Stimulated activated CD8-positive, alpha-beta memory T cell treated with anti-CD3 and anti-CD28 coated beads, Interleukin-4, amount 100 ng/mL, for 1 hour (primary cell): ENCODE measurements at regions not wholly inside any gene's neighbourhood (a gene's known extent, or its start where the extent isn't known, plus 50 kb on each side); places are given as distances from the start of the nearest gene placed in this dataset.
"Not testable (repeated sequence)": the region's sequence is repeated elsewhere in the genome, so short reads cannot be mapped to it uniquely, and the experiment has no call there.

Source experiments
- DNase-seq, 2 donors: peaks; one replicate each; pipeline ENCODE4 v3.0.0-alpha.2; 2020; ENCODE audit warnings: low read depth in 2 of 2, low spot score in 1 of 2

DNA sequence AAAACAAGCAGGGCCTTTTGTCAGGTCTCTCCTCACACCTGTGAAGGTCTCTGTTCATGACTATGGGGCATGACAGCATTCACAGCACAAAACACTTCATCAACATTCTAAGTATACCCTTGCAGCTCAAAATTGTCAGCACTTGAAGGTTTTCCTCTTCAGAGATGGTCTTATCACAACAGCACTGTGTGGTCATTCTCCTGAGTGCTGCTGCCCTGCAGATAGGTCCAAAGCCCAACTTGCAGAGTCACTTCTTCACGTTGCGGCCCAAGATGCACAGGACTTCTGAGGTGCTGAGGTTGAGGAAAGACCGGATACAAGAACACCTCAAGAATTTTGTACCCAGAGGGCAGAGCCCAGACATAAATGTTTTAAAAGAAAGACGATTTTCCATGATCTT, 574.5 kb downstream of the UQCRFS1 start:
- DNase-seq = no peak

DNA sequence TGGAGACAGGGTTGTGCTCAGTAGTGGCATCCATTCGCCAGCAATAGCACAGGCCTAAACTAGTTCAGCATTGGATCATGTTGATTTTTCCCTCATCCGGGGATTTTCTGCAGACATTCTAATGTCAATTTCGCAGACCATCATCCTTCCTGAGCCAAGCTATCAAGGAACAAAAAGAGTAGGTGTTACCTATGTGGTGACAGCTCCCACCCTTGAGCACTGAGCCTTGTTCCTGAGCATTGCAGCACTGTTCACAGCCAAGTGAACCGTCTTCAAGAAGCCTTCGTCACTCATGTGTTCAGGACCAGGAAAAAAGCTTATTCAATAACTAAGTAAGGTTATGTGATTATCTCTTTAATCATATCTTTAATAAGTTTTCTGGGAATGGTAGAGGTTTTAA, 576.2 kb downstream of the UQCRFS1 start:
- no peak for DNase-seq

DNA sequence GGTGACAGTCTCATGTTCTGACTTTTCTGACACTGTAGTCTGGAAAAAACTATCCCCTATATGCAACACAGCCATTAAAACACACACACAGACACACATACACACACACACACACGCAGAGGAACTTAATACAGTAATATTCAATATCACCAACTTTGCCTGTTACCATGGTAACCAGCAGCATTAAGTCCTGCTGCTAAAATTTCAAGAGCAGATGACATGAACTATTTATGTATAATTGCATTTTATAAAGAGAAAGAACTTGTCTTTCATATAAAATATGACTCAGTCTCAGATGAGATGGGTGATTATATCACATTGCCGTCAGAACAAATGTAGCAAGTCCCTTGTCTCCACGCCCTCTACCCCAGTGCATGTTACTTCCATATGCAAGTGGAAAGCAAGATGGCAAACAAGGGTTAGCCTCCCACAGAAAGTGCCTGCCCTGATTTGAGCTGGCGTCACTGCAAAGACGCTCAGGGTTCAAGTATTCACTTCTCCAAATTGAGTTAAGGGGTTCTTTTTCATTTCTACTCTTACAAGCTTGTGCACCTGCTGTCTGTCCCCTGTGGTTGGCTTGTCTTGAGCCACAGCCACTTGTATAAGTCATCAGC, 576.8 kb downstream of the UQCRFS1 start:
- DNase-seq = no peak

DNA sequence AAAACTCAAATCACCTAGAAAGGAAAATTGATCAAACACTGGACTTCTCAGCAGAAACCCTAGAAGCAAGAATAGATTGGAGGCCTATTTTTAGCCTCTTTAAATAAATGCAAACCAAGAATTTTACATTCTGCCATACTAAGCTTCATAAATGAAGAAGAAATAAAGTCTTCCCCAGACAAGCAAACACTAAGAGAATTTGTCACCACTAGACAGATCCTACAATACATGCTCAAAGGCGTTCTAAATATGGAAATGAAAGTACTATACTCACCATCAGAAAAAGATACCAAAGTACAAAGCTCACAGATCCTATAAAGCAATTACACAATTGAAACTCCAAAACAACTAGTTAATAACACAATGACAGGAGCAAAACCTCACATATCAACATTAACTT, 578.1 kb downstream of the UQCRFS1 start:
- no peak for DNase-seq

- no peak for DNase-seq
Measured at GRCh38 chr19:28634019-28634328, 579.0 kb downstream of the UQCRFS1 start.

GRCh38 chr19:28633319-28634018, 579.5 kb downstream of the UQCRFS1 start:
- DNase-seq = peak in 1 of 2 donors; percentile 7

DNA sequence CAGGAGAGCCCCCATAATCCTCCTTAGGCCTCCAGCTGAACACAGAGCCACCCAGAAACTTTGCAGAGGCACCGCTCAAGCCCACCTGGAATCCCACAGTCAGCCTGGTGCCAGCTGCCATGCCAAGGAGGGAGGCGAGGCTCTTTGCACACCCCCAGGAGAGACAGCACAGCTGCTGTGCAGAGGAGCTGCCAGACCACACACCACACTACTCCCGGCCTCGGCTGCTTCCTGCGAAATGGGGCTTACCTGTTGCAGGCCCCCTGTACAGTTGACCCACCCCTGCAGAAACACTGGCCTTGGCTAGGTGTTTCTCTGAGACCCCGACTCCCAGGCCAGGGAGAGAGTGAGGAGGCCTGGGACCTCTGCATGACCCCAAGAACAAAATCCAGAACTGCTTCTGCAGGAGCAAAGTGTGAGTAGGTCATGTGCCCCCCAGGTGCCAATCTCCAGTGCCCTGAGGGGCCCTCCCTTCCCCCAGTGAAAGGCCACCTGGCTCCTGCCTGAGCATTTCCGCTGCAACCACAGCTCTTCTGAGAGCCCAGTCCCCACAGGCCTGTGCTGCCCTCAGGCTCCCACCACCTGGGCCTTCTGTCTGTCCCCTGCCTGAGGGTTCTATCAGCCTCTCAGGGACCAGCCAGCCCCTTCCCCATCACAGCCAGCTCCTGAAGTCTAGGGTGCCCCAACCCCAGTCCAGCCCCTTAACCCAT, 580.4 kb downstream of the UQCRFS1 start:
- DNase-seq = no peak

DNA sequence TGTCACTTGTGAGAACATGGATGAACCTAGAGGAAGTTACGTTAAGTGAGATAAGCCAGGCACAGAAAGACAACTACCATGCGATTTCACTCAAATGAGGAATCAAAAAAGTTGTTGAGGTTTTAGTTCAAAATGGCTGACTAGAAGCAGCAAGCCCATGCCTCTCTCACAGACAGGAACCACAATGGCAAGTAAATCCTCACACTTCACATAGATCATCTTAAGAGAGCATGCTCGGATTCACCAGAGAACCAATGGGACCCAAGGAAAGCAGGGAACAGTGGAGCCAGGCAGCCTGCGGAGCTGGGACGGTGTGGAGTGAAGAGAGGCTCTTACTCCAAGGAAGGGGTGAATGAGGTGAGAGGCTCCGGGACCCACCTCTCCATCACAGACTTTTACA, 581.0 kb downstream of the UQCRFS1 start:
- DNase-seq = no peak

DNA sequence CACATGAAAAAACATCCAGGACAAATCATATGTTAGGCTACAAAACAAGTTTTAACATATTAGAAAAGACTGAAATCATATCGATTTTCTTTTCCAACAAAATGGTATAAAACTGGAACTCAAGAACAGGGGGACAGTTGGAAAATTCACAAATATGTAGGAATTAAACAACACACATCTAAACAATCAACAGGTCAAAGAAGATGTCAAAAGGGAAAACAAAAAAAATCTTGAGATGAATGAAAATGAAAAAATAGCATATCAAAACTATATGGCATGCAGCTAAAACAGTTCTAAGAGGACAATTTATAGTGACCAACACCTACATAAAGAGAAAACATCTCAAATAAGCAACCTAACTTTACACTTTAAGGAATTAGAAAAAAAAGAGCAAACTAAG, 585.3 kb downstream of the UQCRFS1 start:
- no peak for DNase-seq

- not testable (repeated sequence) for DNase-seq
Measured at GRCh38 chr19:28626407-28626806, 586.5 kb downstream of the UQCRFS1 start.

- DNase-seq = no peak
Measured at GRCh38 chr19:28619816-28620429, 593.0 kb downstream of the UQCRFS1 start.

DNA sequence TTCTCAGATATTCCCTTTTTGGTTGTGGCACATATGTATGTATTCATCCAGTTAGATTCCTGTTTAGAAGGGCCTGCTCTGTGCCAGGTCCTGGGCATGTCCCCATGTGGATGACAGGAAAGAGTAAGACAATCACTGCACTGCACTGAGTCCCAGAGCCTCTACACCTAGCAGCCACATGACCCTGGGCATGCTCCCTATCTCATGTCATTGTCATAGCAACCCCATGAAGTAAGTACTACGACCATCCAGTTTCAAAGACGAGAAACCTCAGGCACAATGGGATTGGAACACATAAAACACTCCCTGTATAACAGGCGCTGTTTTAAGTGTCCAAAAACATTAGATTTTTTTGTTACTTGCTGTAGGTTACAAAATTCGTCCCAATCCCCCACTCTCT, 594.4 kb downstream of the UQCRFS1 start:
- DNase-seq = no peak

GRCh38 chr19:28615966-28616365, 597.0 kb downstream of the UQCRFS1 start:
- no peak for DNase-seq

GRCh38 chr19:28615546-28615916, 597.4 kb downstream of the UQCRFS1 start:
- DNase-seq = no peak

DNA sequence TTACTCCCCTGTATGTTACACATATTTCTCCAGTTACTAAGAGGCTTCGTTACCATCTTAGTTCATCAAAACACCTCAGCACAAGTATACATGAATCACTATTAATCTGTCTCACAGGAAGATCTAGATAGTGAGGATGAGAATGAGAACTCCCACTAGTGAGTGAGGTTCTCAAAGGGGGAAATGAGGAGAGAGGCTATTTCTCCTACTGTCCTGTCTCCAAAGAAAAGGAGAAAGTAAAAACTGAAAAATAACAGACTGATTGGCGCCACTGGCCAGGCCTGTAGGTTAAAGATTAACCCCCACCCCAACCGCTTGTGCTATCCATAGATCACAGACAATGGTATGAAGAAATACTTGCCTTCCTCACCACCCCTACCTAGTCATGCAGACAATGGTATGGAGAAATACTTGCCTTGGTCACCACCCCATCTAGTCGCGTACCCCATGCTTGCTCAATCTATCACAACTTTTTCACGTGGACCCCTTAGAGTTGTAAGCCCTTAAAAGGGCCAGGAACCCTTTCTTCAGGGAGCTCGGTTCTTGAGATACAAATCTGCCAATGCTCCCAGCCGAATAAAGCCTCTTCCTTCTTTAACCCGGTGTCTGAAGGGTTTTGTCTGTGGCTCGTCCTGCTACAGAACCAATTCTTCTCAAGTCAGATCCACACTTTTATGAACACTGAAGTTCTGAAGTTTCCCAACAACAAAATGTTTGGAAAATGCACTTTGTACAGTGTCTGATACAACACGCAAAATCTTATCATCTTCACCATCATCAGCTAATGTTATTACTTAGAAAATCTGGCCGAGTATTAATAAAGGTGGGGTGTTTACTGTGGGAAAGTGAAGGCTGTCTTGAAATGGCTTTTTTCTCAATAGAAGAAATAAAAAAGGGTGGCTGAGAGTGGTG, 598.1 kb downstream of the UQCRFS1 start:
- no peak for DNase-seq

- DNase-seq = no peak
Measured at GRCh38 chr19:28612275-28612769, 600.6 kb downstream of the UQCRFS1 start.

DNA sequence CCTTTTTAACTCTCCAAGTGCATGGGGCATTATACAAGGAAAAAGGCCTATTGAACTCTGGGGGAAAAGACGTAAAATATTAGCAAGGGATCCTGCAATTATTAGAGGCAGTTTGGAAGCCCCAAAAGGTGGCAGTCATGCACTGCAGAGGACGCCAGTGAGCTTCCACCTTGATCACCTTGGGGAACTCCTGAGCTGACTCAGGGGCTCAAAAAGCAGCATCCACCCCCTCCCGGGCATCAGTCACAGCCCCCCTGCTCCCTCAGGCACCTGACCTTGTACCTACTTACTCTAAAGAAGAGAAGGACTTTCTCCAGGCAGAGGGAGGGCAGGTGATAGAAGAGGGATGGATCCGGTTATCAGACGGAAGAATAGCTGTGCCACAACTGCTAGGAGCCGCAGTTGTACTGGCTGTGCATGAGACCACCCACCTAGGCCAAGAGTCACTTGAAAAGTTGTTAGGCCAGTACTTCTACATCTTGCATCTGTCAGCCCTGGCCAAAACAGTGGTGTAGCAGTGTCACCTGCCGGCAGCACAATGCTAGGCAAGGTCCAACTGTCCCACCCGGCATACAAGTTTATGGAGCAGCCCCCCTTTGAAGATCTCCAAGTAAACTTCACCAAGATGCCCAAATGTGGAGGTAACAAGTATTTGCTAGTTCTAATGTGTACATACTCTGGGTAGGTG, 601.6 kb downstream of the UQCRFS1 start:
- not testable (repeated sequence) for DNase-seq

DNA sequence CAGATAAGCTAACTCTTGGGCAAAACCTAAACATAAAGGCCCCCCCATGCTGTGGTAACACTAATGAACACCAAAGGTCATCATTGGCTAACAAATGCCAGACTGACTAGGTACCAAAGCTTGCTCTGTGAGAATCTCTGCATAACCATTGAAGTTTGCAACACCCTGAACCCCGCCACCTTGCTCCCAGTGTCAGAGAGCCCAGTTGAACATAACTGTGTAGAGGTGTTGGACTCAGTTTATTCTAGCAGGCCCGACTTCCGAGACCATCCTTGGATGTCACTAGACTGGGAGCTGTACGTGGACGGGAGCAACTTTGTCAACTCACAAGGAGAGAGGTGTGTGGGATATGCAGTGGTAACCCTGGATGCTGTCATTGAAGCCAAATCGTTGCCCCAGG, 602.2 kb downstream of the UQCRFS1 start:
- DNase-seq = no peak

DNA sequence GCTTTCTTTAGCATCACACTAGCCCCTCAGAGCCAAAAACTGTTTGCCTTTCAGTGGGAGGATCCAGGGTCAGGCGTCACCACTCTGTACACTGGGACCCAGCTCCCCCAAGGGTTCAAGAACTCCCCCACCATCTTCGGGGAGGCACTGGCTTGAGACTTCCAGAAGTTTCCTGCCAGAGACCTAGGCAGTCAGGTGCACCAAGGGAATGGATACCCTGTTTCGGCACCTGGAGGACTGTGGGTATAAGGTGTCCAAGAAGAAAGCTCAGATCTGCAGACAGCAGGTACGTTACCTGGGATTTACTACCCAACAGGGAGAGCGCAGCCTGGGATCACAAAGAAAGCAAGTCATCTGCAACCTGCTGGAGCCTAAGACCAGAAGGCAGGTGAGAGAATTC, 603.0 kb downstream of the UQCRFS1 start:
- DNase-seq = no peak

DNA sequence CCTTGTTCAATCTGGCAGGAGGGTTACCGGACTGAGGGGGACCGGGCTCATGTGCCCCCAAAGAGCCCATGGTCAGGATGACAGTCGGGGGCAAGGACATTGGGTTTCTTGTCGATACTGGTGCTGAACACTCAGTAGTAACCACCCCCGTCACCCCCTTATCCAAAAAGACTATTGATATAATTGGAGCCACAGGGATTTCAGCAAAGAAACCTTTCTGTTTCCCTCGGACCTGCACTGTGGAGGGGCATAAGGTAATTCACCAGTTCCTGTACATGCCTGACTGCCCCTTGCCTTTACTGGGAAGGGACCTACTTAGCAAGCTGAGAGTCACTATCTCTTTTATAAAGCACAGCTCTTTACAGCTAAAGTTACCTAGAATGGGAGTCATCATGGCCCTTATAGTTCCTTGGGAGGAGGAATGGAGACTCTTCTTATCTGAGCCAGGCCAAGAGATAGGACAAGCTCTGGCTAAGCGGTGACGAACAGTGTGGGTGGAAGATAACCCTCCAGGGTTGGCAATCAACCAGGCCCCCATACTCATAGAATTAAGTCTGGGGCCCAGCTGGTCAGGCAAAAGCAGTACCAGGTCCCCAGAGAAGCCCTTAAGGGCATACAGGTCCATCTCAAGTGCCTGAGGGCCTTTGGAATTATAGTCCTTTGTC, 603.7 kb downstream of the UQCRFS1 start:
- no peak for DNase-seq
